ENCODE measurements at regions not wholly inside any gene's neighbourhood (a gene's known extent, or its start where the extent isn't known, plus 50 kb on each side); places are given as distances from the start of the nearest gene placed in this dataset.

- DNase-seq, result no peak
Observed at GRCh38 chr4:160887668-160888067, 1276.1 kb downstream of the FSTL5 start.

GRCh38 chr4:160894128-160894527, 1269.7 kb downstream of the FSTL5 start:
- no peak for DNase-seq

- DNase-seq, result no peak
Observed at GRCh38 chr4:160894809-160895208, 1269.0 kb downstream of the FSTL5 start.

- DNase-seq, result no peak
Observed at GRCh38 chr4:160927311-160927710, 1236.5 kb downstream of the FSTL5 start.

GRCh38 chr4:160928482-160928881, 1235.3 kb downstream of the FSTL5 start:
- DNase-seq, result no peak

GRCh38 chr4:160947653-160948052, 1216.1 kb downstream of the FSTL5 start:
- no peak for DNase-seq

- no peak for DNase-seq
Observed at GRCh38 chr4:160956875-160957274, 1206.9 kb downstream of the FSTL5 start.

- no peak for DNase-seq
Observed at GRCh38 chr4:160969925-160970324, 1193.9 kb downstream of the FSTL5 start.

GRCh38 chr4:160980091-160980490, 1183.7 kb downstream of the FSTL5 start:
- no peak for DNase-seq

- DNase-seq, result no peak
Observed at GRCh38 chr4:160981083-160981482, 1182.7 kb downstream of the FSTL5 start.

- no peak for DNase-seq
Observed at GRCh38 chr4:160983035-160983434, 1180.8 kb downstream of the FSTL5 start.

GRCh38 chr4:161002386-161002785, 1161.4 kb downstream of the FSTL5 start:
- DNase-seq, result no peak

- no peak for DNase-seq
Observed at GRCh38 chr4:161003418-161004057, 1160.3 kb downstream of the FSTL5 start.

GRCh38 chr4:161005746-161006145, 1158.1 kb downstream of the FSTL5 start:
- DNase-seq, result no peak

- no peak for DNase-seq
Observed at GRCh38 chr4:161008527-161008926, 1155.3 kb downstream of the FSTL5 start.

- no peak for DNase-seq
Observed at GRCh38 chr4:161010227-161010626, 1153.6 kb downstream of the FSTL5 start.
